K562 (cell line): ENCODE measurements at regions not wholly inside any gene's neighbourhood (a gene's known extent, or its start where the extent isn't known, plus 50 kb on each side); places are given as distances from the start of the nearest gene placed in this dataset.

Experiments used
- ATAC-seq: fragments of 200-7000 bp; cut with Tn5 transposase; 3 replicates; pipeline ENCODE4 v1.9.1; 2020; ENCODE audit warnings: moderate library complexity
- BruUV-seq: library from RNA; stranded (reverse); fragments of 400-500 nt; replicated peaks from 2 replicates; lab custom pipeline; 2021; lab: Mats Ljungman, UMichigan
- CTCF ChIA-PET: fragments of 300-600 bp; formaldehyde crosslinking; extraction: SDS; loops from one replicate; lab custom pipeline; 2021; ENCODE audit warnings: low intra/inter-chr PET ratio; lab: Yijun Ruan, JAX
- POLR2A ChIA-PET: fragments of 300-600, 350-650 bp; sonication (Branson Sonifier 250); formaldehyde crosslinking; extraction: SDS; loops from one replicate; lab custom pipeline; 2021; ENCODE audit warnings: antibody characterized with exemption, inconsistent platforms; lab: Yijun Ruan, JAX
- DNase-seq, 4 experiments: peaks; one replicate each; pipeline versions ENCODE4 v3.0.0 to v3.0.0-alpha.2; 2011 to 2018; ENCODE audit warnings: low spot score in 3 of 4, mixed read lengths in 3 of 4; ENCODE audit errors: extremely low read depth in 1 of 4
- FAIRE-seq: peaks from 2 replicates; lab custom pipeline; 2011; peaks lifted over from hg19 to GRCh38; lab: Jason Lieb, UNC
- H2AFZ ChIP-seq: 2 replicates; pipeline ENCODE4 v1.6.0; 2011; ENCODE audit warnings: low read depth, low read length, control low read depth, inconsistent platforms
- H3K27ac ChIP-seq: fragments of 200-600 bp; 3 replicates; pipeline ENCODE4 v1.8.0; 2011; ENCODE audit warnings: low read depth, mild to moderate bottlenecking, control low read depth, inconsistent platforms, low read length, moderate library complexity, mixed read lengths; ENCODE audit errors: extremely low read depth
- H3K27me3 ChIP-seq, 2 experiments: fragments of 300-600 bp in 1 of 2; 2 replicates in 1 of 2; 3 replicates in 1 of 2; pipeline versions ENCODE4 v1.6.0 to v1.8.0; 2011; ENCODE audit warnings: inconsistent platforms in 2 of 2, low read length in 2 of 2, mild to moderate bottlenecking in 1 of 2, mixed read lengths in 1 of 2, moderate library complexity in 1 of 2; ENCODE audit not compliant: control insufficient read depth in 2 of 2, insufficient read depth in 2 of 2
- H3K36me3 ChIP-seq: fragments of 300-600 bp; 3 replicates; pipeline ENCODE4 v1.8.0; 2011; ENCODE audit warnings: mild to moderate bottlenecking, low read length, inconsistent platforms; ENCODE audit not compliant: control insufficient read depth, insufficient read depth
- H3K4me1 ChIP-seq, 2 experiments: fragments of 200-600 bp in 1 of 2; replicated peaks in 1 of 2; 2 replicates in 1 of 2; 3 replicates in 1 of 2; pipeline versions ENCODE4 v1.5.1 to v1.8.0; 2011; ENCODE audit warnings: inconsistent platforms in 2 of 2, low read length in 2 of 2, mild to moderate bottlenecking in 1 of 2, mixed read lengths in 1 of 2, moderate library complexity in 1 of 2; ENCODE audit not compliant: control insufficient read depth in 2 of 2, insufficient read depth in 2 of 2
- H3K4me2 ChIP-seq: 2 replicates; pipeline ENCODE4 v1.6.1; 2011; ENCODE audit warnings: low read length, control low read depth, inconsistent platforms, mixed read lengths; ENCODE audit not compliant: insufficient read depth
- H3K4me3 ChIP-seq: fragments of 200-600 bp; sonication (generic), shearing (Covaris generic); 2 replicates; pipeline ENCODE4 v1.5.1; 2016; ENCODE audit warnings: control low read depth, inconsistent platforms
- H3K79me2 ChIP-seq: fragments of 200-600 bp; 3 replicates; pipeline ENCODE4 v1.8.0; 2011; ENCODE audit warnings: low read length, inconsistent platforms; ENCODE audit not compliant: control insufficient read depth, insufficient read depth
- H3K9ac ChIP-seq, 2 experiments: 2 replicates each; pipeline versions ENCODE4 v1.6.0 to v1.6.1; 2011; ENCODE audit warnings: low read depth in 2 of 2, low read length in 2 of 2, control low read depth in 1 of 2, inconsistent platforms in 1 of 2, mild to moderate bottlenecking in 1 of 2, mixed read lengths in 1 of 2; ENCODE audit not compliant: insufficient read depth in 1 of 2
- H3K9me1 ChIP-seq: one replicate; pipeline ENCODE4 v1.6.0; 2011; ENCODE audit warnings: inconsistent platforms, mild to moderate bottlenecking, low read length, moderate library complexity; ENCODE audit not compliant: control insufficient read depth, insufficient read depth
- H3K9me3 ChIP-seq: replicated peaks from 2 replicates; pipeline ENCODE4 v1.5.1; 2011; ENCODE audit warnings: low read depth, low read length, inconsistent platforms; ENCODE audit not compliant: control insufficient read depth, insufficient read depth
- H4K20me1 ChIP-seq: replicated peaks from 2 replicates; pipeline ENCODE4 v1.6.1; 2011; ENCODE audit warnings: low read length, inconsistent platforms, mixed read lengths; ENCODE audit not compliant: control insufficient read depth, insufficient read depth
- ATF2 ChIP-seq: sonication (generic); formaldehyde crosslinking; IDR thresholded peaks from 2 replicates; pipeline ENCODE4 v1.8.1; 2022; ENCODE audit warnings: missing genetic modification reagents
- CC2D1A ChIP-seq: fragments of 450-650 bp; IDR thresholded peaks from 2 replicates; pipeline ENCODE4 v1.6.1; 2017; ENCODE audit warnings: mild to moderate bottlenecking
- E2F1 ChIP-seq: sonication (generic); formaldehyde crosslinking; IDR thresholded peaks from 2 replicates; pipeline ENCODE4 v1.8.1; 2023; ENCODE audit warnings: mild to moderate bottlenecking, missing genetic modification reagents, moderate library complexity
- FOXJ2 ChIP-seq: fragments of 200-800 bp; sonication (Bioruptor generic); IDR thresholded peaks from 2 replicates; pipeline ENCODE4 v1.6.1; 2016; ENCODE audit warnings: missing genetic modification characterization, missing compliant biosample characterization
- GABPB2 ChIP-seq: fragments of 250-450 bp; sonication (Bioruptor Pico); conservative IDR thresholded peaks from 2 replicates; pipeline ENCODE4 v1.5.1; 2021; ENCODE audit warnings: mild to moderate bottlenecking
- PHB ChIP-seq: fragments of 250-450 bp; sonication (Bioruptor Pico); IDR thresholded peaks from 2 replicates; pipeline ENCODE4 v1.5.0; 2021
- RBBP5 ChIP-seq: fragments of 200-600 bp; sonication (generic); IDR thresholded peaks from 2 replicates; pipeline ENCODE4 v1.6.1; 2012; ENCODE audit warnings: borderline replicate concordance, mild to moderate bottlenecking, low read length, control low read depth, inconsistent platforms; ENCODE audit not compliant: insufficient read depth, poor library complexity, severe bottlenecking
- SMARCB1 ChIP-seq: IDR thresholded peaks from 2 replicates; pipeline ENCODE4 v1.6.1; 2011; ENCODE audit warnings: improper control_type of control experiment, low read depth; ENCODE audit not compliant: insufficient read length
- SRSF1 ChIP-seq: fragments of 200-400 bp; formaldehyde crosslinking; IDR thresholded peaks from 2 replicates; pipeline ENCODE4 v1.6.1; 2017; ENCODE audit warnings: mild to moderate bottlenecking, low read depth, low read length, moderate library complexity
- TSC22D4 ChIP-seq: fragments of 450-650 bp; IDR thresholded peaks from 2 replicates; pipeline ENCODE4 v1.6.1; 2016; ENCODE audit warnings: missing genetic modification characterization, missing biosample characterization, control low read depth
- ZFP1 ChIP-seq: fragments of 450-650 bp; formaldehyde crosslinking; IDR thresholded peaks from 2 replicates; pipeline ENCODE4 v1.4.0; 2020; ENCODE audit warnings: mild to moderate bottlenecking, mixed read lengths
- ZNF239 ChIP-seq: fragments of 250-450 bp; sonication (Bioruptor Pico); IDR thresholded peaks from 2 replicates; pipeline ENCODE4 v1.4.0; 2020; ENCODE audit warnings: mild to moderate bottlenecking
- ZNF586 ChIP-seq: fragments of 450-650 bp; formaldehyde crosslinking; conservative IDR thresholded peaks from 2 replicates; pipeline ENCODE4 v1.4.0; 2020; ENCODE audit warnings: mild to moderate bottlenecking, moderate library complexity
- ZNF79 ChIP-seq: fragments of 250-450 bp; sonication (Bioruptor Pico); IDR thresholded peaks from 2 replicates; pipeline ENCODE4 v1.4.0; 2020; ENCODE audit warnings: low read depth, mild to moderate bottlenecking, moderate library complexity
- WGBS: fragments of 100-300 bp; shearing (Covaris generic); methylation state at CpG from one replicate; pipeline ENCODE4 v1.1.6; 2016; ENCODE audit warnings: low coverage, mixed read lengths; ENCODE audit not compliant: insufficient coverage; ENCODE audit errors: missing lambda C conversion rate; 5-methylcytosine and 5-hydroxymethylcytosine counted together
- in situ Hi-C: fragments of 300-500 bp; cut with MboI; formaldehyde crosslinking; loops from 4 replicates; pipeline ENCODE4 v1.15.0; 2018; ENCODE audit warnings: inconsistent platforms, mixed read lengths
- intact Hi-C: fragments of 100-400 bp; cut with micrococcal nuclease; formaldehyde crosslinking; loops from 2 replicates; pipeline ENCODE4 v1.14.2; 2022

- TF ChIP-seq ATF2 (CRISPR knock-in tag) = no peak
These were observed 65.9 kb downstream of the DLL1 start (continued) for GRCh38 chr6:170224694-170225660.

GRCh38 chr6:170223718-170224693 lies 66.9 kb downstream of the DLL1 start:
- peaks cover 0 to 11% of the 10 kb centered on the region in 2 experiments; a peak in 1 of 5 replicates for H3K4me1 ChIP-seq
- POLR2A ChIA-PET = interaction anchor here (0.6 kb wide), 1 partner anchor 64 kb away, joined by 3 read pairs; no protein-coding TSS in a partner anchor
- ATAC-seq = no peak; the same call in 2 of the 3 replicates
- BruUV-seq = no TSS peak
- in situ Hi-C loops = no loop called here
- H3K36me3 ChIP-seq = no peaks in the 10 kb centered on the region
- intact Hi-C loops = loop anchor here (10.0 kb wide), 1 partner anchor 291 kb away; no protein-coding TSS in a partner anchor
- H3K79me2 ChIP-seq = no peaks in the 10 kb centered on the region
- H2AFZ ChIP-seq = no peak overlapping the region
- 0 out of 2 replicates have a peak, but pooled peaks cover 16% of the 10 kb centered on the region for H4K20me1 ChIP-seq
- no peak overlapping the region for H3K4me2 ChIP-seq
- DNase-seq = no peak
- H3K27ac ChIP-seq = no peak overlapping the region
- under 1% methylated on average over 24 of the region's 25 CpGs for WGBS
- H3K9ac ChIP-seq = no peak overlapping the region; a peak in 1 of 4 replicates
- CTCF ChIA-PET = no interaction called here
- H3K9me3 ChIP-seq = no peaks in the 10 kb centered on the region
- peaks cover 62 to 75% of the 10 kb centered on the region in 2 experiments for H3K27me3 ChIP-seq
- H3K9me1 ChIP-seq = no peaks in the 10 kb centered on the region
- H3K4me3 ChIP-seq = no peak overlapping the region
- no peak for FAIRE-seq
- TF ChIP-seq SRSF1 (no peak), ZNF586 (CRISPR knock-in tag) (no peak), SMARCB1 (no peak), ZNF79 (CRISPR knock-in tag) (no peak), TSC22D4 (tag) (no peak), GABPB2 (no peak), FOXJ2 (no peak), E2F1 (no peak), RBBP5 (no peak), ZNF239 (CRISPR knock-in tag) (no peak), PHB (CRISPR knock-in tag) (no peak), CC2D1A (no peak), ZFP1 (no peak)
